Mononuclear cell (primary cell): ENCODE measurements at regions not wholly inside any gene's neighbourhood (a gene's known extent, or its start where the extent isn't known, plus 50 kb on each side); places are given as distances from the start of the nearest gene placed in this dataset.
"Not testable (repeated sequence)": the region's sequence is repeated elsewhere in the genome, so short reads cannot be mapped to it uniquely, and the experiment has no call there.

Source experiments
- H3K27me3 ChIP-seq: 2 replicates; pipeline ENCODE4 v1.6.0; 2011; ENCODE audit warnings: low read length, control low read depth; ENCODE audit not compliant: insufficient read depth
- H3K4me1 ChIP-seq: 2 replicates; pipeline ENCODE4 v1.5.1; 2011; ENCODE audit warnings: mild to moderate bottlenecking, low read length, control low read depth; ENCODE audit not compliant: insufficient read depth
- H3K4me3 ChIP-seq: 2 replicates; pipeline ENCODE4 v1.5.1; 2011; ENCODE audit warnings: mild to moderate bottlenecking, low read length, moderate library complexity
- H3K9me3 ChIP-seq: 2 replicates; pipeline ENCODE4 v1.5.1; 2011; ENCODE audit warnings: low read depth, mild to moderate bottlenecking, control low read depth, low read length

DNA sequence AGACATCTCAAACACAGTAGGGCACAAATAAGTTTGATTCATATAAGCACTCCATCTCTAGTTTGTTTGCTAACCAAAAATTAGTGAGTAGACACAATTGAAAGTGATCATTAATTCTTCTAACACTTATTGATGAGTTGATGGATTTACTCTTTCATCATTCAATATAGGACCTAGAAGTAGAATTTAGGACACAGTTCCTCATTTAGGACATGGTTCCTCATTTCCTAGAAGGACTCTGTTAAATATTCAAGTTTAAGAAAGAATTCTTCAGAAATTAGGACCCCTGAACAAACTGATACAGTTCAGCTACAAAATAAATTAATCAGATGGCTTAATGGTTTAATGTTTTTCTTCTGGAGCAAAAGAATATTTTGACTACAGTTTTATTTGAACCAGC lies 143.5 kb upstream of the PRR16 start:
- Histone ChIP-seq H3K4me3 (no peak overlapping the region), H3K27me3 (no peaks in the 10 kb centered on the region), H3K4me1 (no peaks in the 10 kb centered on the region), H3K9me3 (no peaks in the 10 kb centered on the region)

DNA sequence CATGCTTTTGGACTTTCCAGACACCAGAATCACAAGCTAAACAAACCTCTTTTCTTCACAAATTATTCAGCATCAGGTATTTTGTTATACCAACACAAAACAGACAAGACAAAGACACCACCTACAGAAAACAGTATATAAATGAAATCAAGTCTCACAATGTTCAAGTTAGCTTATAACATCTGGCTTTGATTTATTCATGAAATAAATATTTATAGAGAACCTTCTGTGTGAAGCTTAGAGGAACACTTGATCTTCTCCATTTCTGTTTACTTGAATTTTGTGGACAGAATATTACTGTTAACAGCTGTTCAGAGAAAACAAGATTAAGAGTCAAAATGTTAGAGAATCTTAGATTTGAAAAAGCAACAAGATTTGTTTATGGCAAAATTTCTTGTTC lies 137.4 kb upstream of the PRR16 start:
- Histone ChIP-seq H3K27me3 (no peaks in the 10 kb centered on the region), H3K4me1 (no peaks in the 10 kb centered on the region), H3K4me3 (no peak overlapping the region), H3K9me3 (no peaks in the 10 kb centered on the region)

- H3K9me3 ChIP-seq, result no peaks in the 10 kb centered on the region
- no peaks in the 10 kb centered on the region for H3K4me1 ChIP-seq
- no peak overlapping the region for H3K4me3 ChIP-seq
- no peaks in the 10 kb centered on the region for H3K27me3 ChIP-seq
These were observed 136.9 kb upstream of the PRR16 start for GRCh38 chr5:120327180-120327579.

- Histone ChIP-seq H3K9me3 (no peaks in the 10 kb centered on the region), H3K27me3 (no peaks in the 10 kb centered on the region), H3K4me3 (no peak overlapping the region), H3K4me1 (no peaks in the 10 kb centered on the region)
These were observed 135.0 kb upstream of the PRR16 start for GRCh38 chr5:120329095-120329494.

- no peaks in the 10 kb centered on the region for H3K27me3 ChIP-seq
- H3K9me3 ChIP-seq, result no peaks in the 10 kb centered on the region
- H3K4me1 ChIP-seq, result no peaks in the 10 kb centered on the region
These were observed 133.5 kb upstream of the PRR16 start for GRCh38 chr5:120330558-120330957.

GRCh38 chr5:120344181-120344580 lies 119.9 kb upstream of the PRR16 start:
- Histone ChIP-seq H3K9me3 (no peaks in the 10 kb centered on the region), H3K27me3 (no peaks in the 10 kb centered on the region), H3K4me3 (no peak overlapping the region), H3K4me1 (no peaks in the 10 kb centered on the region)

More at GRCh38 chr5:120330558-120330957, 133.5 kb upstream of the PRR16 start:
- H3K4me3 ChIP-seq, result no peak overlapping the region

DNA sequence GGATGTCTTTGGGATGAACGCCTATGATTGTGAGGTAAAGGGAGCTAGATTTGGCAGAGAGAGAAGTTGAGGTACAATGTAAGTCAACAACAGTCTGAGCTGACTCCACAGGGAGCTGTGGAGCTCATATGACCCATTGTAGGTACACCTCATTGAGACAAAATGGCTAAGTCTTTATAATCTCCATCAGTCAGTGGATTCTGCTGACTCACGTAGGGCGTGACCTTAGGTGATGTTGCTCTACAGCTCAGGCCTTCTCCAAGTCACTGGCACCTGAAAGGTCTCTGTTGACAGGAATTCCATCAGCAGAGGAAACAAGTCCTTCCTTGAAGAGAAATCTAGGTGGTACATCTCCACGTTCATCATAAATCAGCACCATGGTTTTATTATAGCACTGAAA lies 118.2 kb upstream of the PRR16 start:
- no peak overlapping the region for H3K4me3 ChIP-seq
- H3K27me3 ChIP-seq, result no peaks in the 10 kb centered on the region
- H3K9me3 ChIP-seq, result no peaks in the 10 kb centered on the region
- no peaks in the 10 kb centered on the region for H3K4me1 ChIP-seq

DNA sequence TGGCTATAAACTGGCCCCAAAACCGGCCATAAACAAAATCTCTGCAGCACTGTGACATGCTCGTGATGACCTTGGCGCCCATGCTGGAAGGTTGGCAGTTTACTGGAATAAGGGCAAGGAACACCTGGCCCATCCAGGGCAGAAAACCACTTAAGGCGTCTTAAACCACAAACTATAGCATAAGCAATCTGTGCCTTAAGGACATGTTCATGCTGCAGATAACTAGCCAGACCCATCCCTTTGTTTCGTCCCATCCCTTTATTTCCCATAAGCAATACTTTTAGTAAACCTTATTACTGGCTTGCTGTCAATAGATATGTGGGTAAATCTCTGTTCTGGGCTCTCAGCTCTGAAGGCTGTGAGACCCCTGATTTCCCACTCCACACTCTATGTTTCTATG lies 113.0 kb upstream of the PRR16 start:
- not testable (repeated sequence) for H3K27me3 ChIP-seq, H3K4me3 ChIP-seq, H3K9me3 ChIP-seq, H3K4me1 ChIP-seq

DNA sequence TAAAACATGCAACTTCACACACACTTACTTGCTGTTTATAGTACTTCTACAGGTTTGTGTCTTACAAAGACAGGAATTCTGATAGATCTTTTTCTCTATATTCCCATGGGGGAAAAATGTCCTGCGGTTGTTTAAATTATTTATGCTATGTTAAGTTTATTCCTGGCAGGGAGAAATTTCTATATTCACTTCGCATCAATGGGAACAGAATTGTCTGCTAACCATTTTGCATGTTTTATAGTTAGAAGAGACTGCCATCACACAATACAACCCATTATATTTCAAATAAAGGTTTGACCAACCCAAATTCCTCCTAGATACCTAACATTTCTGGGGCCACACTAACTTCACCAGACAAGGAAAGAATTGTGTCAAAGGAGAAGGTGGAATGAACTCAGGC lies 110.0 kb upstream of the PRR16 start:
- Histone ChIP-seq H3K9me3 (no peaks in the 10 kb centered on the region), H3K4me1 (no peaks in the 10 kb centered on the region), H3K27me3 (no peaks in the 10 kb centered on the region), H3K4me3 (no peak overlapping the region)

- no peaks in the 10 kb centered on the region for H3K4me1 ChIP-seq
- no peaks in the 10 kb centered on the region for H3K9me3 ChIP-seq
- H3K27me3 ChIP-seq, result no peaks in the 10 kb centered on the region
- H3K4me3 ChIP-seq, result no peak overlapping the region
These were observed 105.2 kb upstream of the PRR16 start for GRCh38 chr5:120358949-120359348.

DNA sequence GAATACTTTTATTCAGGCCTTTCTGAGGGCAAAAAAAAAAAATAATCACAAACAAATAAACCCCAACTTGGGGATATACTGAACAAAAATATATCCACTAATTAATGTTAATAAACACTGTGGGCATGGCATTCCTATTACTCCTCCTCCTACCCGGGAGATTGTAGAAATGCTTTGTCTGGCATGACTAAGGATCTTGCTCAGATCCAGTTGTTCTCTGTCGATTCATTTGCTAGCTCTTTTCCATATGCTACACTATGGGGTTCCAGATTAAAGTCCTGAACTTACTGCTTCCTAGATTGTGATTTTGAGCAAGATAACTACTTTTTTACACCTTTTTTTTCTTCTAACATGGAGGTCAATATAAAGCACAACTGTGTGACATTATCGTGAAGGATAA lies 102.2 kb upstream of the PRR16 start:
- no peak overlapping the region for H3K4me3 ChIP-seq
- no peaks in the 10 kb centered on the region for H3K27me3 ChIP-seq
- no peaks in the 10 kb centered on the region for H3K4me1 ChIP-seq
- no peaks in the 10 kb centered on the region for H3K9me3 ChIP-seq

DNA sequence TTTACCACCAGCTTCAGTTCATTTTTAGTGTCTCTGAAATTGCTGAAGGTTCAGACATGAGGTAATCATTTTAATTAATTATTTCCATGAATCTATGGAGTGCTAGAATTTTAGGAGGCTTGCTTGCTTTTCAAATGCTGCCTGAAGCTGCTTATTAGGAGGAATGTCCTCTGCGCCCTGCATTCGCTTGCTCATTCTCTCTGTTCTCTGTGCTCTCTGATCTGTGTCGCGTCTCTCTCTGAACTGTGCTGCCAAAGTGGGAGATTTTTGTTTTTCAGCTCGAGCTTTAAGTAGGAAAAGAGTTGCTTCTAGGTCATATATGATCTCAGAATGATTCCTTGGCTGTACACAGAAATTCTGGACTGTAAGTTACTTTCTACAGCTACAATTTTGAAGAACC lies 101.7 kb upstream of the PRR16 start:
- no peak overlapping the region for H3K4me3 ChIP-seq
- no peaks in the 10 kb centered on the region for H3K9me3 ChIP-seq
- no peaks in the 10 kb centered on the region for H3K4me1 ChIP-seq
- H3K27me3 ChIP-seq, result no peaks in the 10 kb centered on the region

DNA sequence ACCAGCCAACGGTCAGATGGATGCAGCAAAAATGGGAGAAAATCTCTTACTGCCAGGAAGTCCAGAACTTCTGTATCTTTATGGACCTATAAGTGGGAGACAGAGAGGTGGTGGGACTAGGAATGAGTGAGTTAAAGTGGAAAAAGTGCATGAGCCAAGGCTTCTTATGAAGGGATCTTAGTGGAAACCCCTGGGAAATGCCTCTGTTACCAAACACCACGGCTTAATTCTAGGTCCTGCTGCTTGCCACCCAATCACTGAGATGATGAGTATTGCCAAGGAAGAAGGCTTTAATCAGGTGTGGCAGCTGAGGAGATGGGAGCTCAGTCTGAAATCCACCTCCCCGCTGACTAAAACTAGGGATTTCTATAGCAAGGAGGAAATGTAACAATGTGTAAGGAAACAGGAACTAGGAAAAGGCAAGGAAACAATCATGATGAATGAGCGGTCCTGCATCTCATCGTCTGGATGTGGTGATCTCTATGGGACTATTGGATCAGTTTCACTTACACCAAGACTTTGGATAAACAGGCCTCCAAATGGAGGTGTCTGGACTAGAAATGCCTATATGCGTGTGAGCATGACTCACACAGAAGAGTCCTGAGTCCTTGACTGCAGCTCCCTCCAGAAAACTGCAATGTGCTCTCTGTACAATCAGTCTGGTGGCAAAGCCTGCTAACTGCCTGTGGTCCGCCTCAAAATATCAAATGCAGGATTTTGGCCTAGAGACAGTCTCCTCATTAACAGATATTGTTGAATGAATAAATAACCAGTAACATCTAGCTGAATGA lies 98.2 kb upstream of the PRR16 start:
- H3K27me3 ChIP-seq, result no peaks in the 10 kb centered on the region
- no peak overlapping the region for H3K4me3 ChIP-seq
- H3K9me3 ChIP-seq, result no peaks in the 10 kb centered on the region
- no peaks in the 10 kb centered on the region for H3K4me1 ChIP-seq

DNA sequence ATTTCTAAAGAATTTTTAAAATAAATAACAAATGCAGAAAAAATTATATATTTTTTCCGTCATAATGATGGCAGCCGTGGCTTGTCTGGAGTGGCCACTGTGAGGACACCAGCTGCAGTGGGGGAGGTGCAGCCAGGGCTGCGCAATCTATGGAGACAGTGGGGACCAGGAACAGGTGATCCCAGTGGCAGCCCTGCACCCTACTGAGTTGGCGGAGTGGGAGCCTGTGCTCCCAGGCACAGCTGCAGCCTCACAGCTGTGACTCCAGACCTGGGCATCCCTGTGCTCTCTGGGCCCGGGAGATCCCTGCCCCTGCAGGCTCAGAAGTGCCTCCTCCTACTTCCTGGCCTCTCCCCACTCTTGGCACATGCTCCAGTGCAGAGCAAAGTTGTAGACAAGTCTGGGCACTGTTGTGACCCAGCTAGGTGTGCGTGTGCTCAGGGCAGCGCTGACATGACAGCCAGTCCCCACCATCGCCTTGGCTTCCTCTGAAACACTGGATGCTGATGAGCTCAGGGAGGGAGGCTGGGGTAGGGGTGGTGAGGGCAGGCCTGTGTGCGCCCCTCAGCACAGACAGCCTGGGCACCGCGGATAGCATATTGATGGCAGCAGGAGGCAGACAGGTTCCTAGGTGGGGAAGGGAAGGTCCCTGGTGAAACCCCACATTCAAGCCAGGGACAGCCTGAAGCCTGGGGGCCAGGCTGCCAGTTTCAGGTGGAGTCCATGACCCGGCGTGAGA lies 96.0 kb upstream of the PRR16 start:
- Histone ChIP-seq H3K4me1 (no peaks in the 10 kb centered on the region), H3K9me3 (no peaks in the 10 kb centered on the region), H3K27me3 (no peaks in the 10 kb centered on the region), H3K4me3 (no peak overlapping the region)

- Histone ChIP-seq H3K9me3 (no peaks in the 10 kb centered on the region), H3K27me3 (no peaks in the 10 kb centered on the region), H3K4me3 (no peak overlapping the region), H3K4me1 (no peaks in the 10 kb centered on the region)
These were observed 95.0 kb upstream of the PRR16 start for GRCh38 chr5:120368923-120369715.
